GM23338 (cell line): ENCODE measurements at regions not wholly inside any gene's neighbourhood (a gene's known extent, or its start where the extent isn't known, plus 50 kb on each side); places are given as distances from the start of the nearest gene placed in this dataset.

ENCODE experiments used
- ATAC-seq: fragments of 200-7000 bp; cut with Tn5 transposase; 3 replicates; pipeline ENCODE4 v1.9.1; 2020
- DNase-seq: peaks from one replicate; pipeline ENCODE4 v3.0.0-alpha.2; 2015; ENCODE audit warnings: low spot score
- H2AFZ ChIP-seq: fragments of 200-600 bp; sonication (generic); 2 replicates; pipeline ENCODE4 v1.8.0; 2016; ENCODE audit warnings: antibody characterized with exemption, mild to moderate bottlenecking, moderate library complexity
- H3F3A ChIP-seq: fragments of 200-600 bp; sonication (generic); replicated peaks from 2 replicates; pipeline ENCODE4 v1.8.0; 2017; ENCODE audit warnings: antibody characterized with exemption, mixed run types, low read depth
- H3K27ac ChIP-seq: fragments of 200-600 bp; sonication (generic); 2 replicates; pipeline ENCODE4 v1.6.1; 2016; ENCODE audit warnings: low read depth
- H3K27me3 ChIP-seq: fragments of 200-600 bp; sonication (generic); 2 replicates; pipeline ENCODE4 v1.8.0; 2016; ENCODE audit warnings: mild to moderate bottlenecking, mixed run types, moderate library complexity; ENCODE audit not compliant: insufficient read depth
- H3K36me3 ChIP-seq: fragments of 200-600 bp; sonication (generic); 2 replicates; pipeline ENCODE4 v1.8.0; 2016; ENCODE audit warnings: mild to moderate bottlenecking; ENCODE audit not compliant: insufficient read depth
- H3K4me1 ChIP-seq: fragments of 200-600 bp; sonication (generic); 2 replicates; pipeline ENCODE4 v1.8.0; 2016; ENCODE audit warnings: mild to moderate bottlenecking, moderate library complexity; ENCODE audit not compliant: insufficient read depth
- H3K4me2 ChIP-seq: fragments of 200-600 bp; sonication (generic); 2 replicates; pipeline ENCODE4 v1.7.1; 2017; ENCODE audit warnings: mixed run types
- H3K4me3 ChIP-seq: fragments of 200-600 bp; sonication (generic); 2 replicates; pipeline ENCODE4 v1.6.1; 2016; ENCODE audit warnings: mixed run types
- H3K79me2 ChIP-seq: fragments of 200-600 bp; sonication (generic); replicated peaks from 2 replicates; pipeline ENCODE4 v1.8.0; 2017; ENCODE audit warnings: mild to moderate bottlenecking; ENCODE audit not compliant: insufficient read depth
- H3K9me2 ChIP-seq: fragments of 200-600 bp; sonication (generic); 2 replicates; pipeline ENCODE4 v1.8.0; 2017; ENCODE audit not compliant: insufficient read depth
- H4K20me1 ChIP-seq: fragments of 200-600 bp; sonication (generic); replicated peaks from 2 replicates; pipeline ENCODE4 v1.8.0; 2017; ENCODE audit warnings: mild to moderate bottlenecking; ENCODE audit not compliant: insufficient read depth
- H3K27ac Mint-ChIP-seq: 2 replicates; pipeline ENCODE4 v1.8.0; 2020; ENCODE audit warnings: inconsistent platforms, mild to moderate bottlenecking, moderate library complexity, mixed read lengths
- H3K27me3 Mint-ChIP-seq: 3 replicates; pipeline ENCODE4 v1.8.0; 2022; ENCODE audit warnings: low read depth, mild to moderate bottlenecking, moderate library complexity, mixed read lengths, inconsistent platforms; ENCODE audit not compliant: insufficient read depth, poor library complexity
- H3K36me3 Mint-ChIP-seq: 3 replicates; pipeline ENCODE4 v1.8.0; 2021; ENCODE audit warnings: low read depth, mild to moderate bottlenecking, inconsistent platforms, moderate library complexity, mixed read lengths
- H3K4me1 Mint-ChIP-seq: 3 replicates; pipeline ENCODE4 v1.8.0; 2020; ENCODE audit warnings: mild to moderate bottlenecking, inconsistent platforms, mixed read lengths
- H3K4me3 Mint-ChIP-seq: 3 replicates; pipeline ENCODE4 v1.8.0; 2021; ENCODE audit warnings: moderate library complexity, mild to moderate bottlenecking, inconsistent platforms, mixed read lengths
- H3K9me3 Mint-ChIP-seq: 3 replicates; pipeline ENCODE4 v1.8.0; 2020; ENCODE audit warnings: moderate library complexity, mild to moderate bottlenecking, inconsistent platforms, mixed read lengths
- CREB1 ChIP-seq: fragments of 250-450 bp; sonication (Bioruptor Pico); IDR thresholded peaks from 2 replicates; pipeline ENCODE4 v1.5.0; 2020; ENCODE audit warnings: low read depth, mild to moderate bottlenecking, moderate library complexity
- CTCF ChIP-seq, 2 experiments: fragments of 200-600 bp in 1 of 2; sonication (generic) in 1 of 2; conservative IDR thresholded peaks; 2 replicates each; pipeline versions ENCODE4 v1.5.1 to v1.6.1; 2016 to 2017; ENCODE audit warnings: antibody characterized with exemption in 2 of 2, low read depth in 2 of 2, mild to moderate bottlenecking in 2 of 2, moderate library complexity in 1 of 2
- ETS1 ChIP-seq: IDR thresholded peaks from 2 replicates; pipeline ENCODE4 v1.6.1; 2016; ENCODE audit warnings: antibody characterized with exemption
- EZH2 ChIP-seq: fragments of 200-600 bp; sonication (generic); IDR thresholded peaks from one replicate; pipeline ENCODE4 v1.8.0; 2017; ENCODE audit warnings: antibody characterized with exemption, mild to moderate bottlenecking, low read depth; ENCODE audit not compliant: unreplicated experiment
- EZH2phosphoT487 ChIP-seq: fragments of 200-600 bp; sonication (generic); IDR thresholded peaks from one replicate; pipeline ENCODE4 v1.8.1; 2018; ENCODE audit warnings: antibody characterized with exemption; ENCODE audit not compliant: unreplicated experiment
- JUNB ChIP-seq: IDR thresholded peaks from one replicate; pipeline ENCODE4 v1.6.1; 2016; ENCODE audit warnings: antibody characterized with exemption; ENCODE audit not compliant: unreplicated experiment
- NANOG ChIP-seq: IDR thresholded peaks from 2 replicates; pipeline ENCODE4 v1.6.1; 2016; ENCODE audit warnings: antibody characterized with exemption, borderline replicate concordance
- POLR2AphosphoS5 ChIP-seq: IDR thresholded peaks from 2 replicates; pipeline ENCODE4 v1.6.1; 2016; ENCODE audit warnings: antibody characterized with exemption, low read depth
- REST ChIP-seq: IDR thresholded peaks from one replicate; pipeline ENCODE4 v1.6.1; 2018; ENCODE audit warnings: antibody characterized with exemption; ENCODE audit not compliant: unreplicated experiment
- STAT1 ChIP-seq: IDR thresholded peaks from one replicate; pipeline ENCODE4 v1.6.1; 2016; ENCODE audit warnings: antibody characterized with exemption; ENCODE audit not compliant: unreplicated experiment
- ZNF114 ChIP-seq: fragments of 250-450 bp; sonication (Bioruptor Pico); IDR thresholded peaks from 2 replicates; pipeline ENCODE4 v1.5.0; 2020; ENCODE audit warnings: mild to moderate bottlenecking, moderate library complexity
- ZNF331 ChIP-seq: fragments of 250-450 bp; sonication (Bioruptor Pico); IDR thresholded peaks from 2 replicates; pipeline ENCODE4 v1.5.0; 2020; ENCODE audit warnings: low read depth, mild to moderate bottlenecking, moderate library complexity
- ZNF462 ChIP-seq: fragments of 250-450 bp; sonication (Bioruptor Pico); IDR thresholded peaks from 2 replicates; pipeline ENCODE4 v1.5.0; 2020; ENCODE audit warnings: mild to moderate bottlenecking, moderate library complexity

GRCh38 chr7:3107228-3107763 is 63.6 kb upstream of the CARD11 start:
- no peaks in the 10 kb centered on the region for H3F3A ChIP-seq
- H3K9me2 ChIP-seq: no peaks in the 10 kb centered on the region
- H3K27ac Mint-ChIP-seq: no peak overlapping the region
- H3K4me1 ChIP-seq: no peaks in the 10 kb centered on the region
- H3K36me3 ChIP-seq: no peaks in the 10 kb centered on the region
- H3K27me3 Mint-ChIP-seq: peaks cover 5% of the 10 kb centered on the region
- peaks cover 3% of the 10 kb centered on the region for H3K9me3 Mint-ChIP-seq
- no peaks in the 10 kb centered on the region for H4K20me1 ChIP-seq
- H3K4me1 Mint-ChIP-seq: 0 out of 3 replicates have a peak, but pooled peaks cover 3% of the 10 kb centered on the region
- ATAC-seq (no peak), DNase-seq (no peak)
- peak overlapping the region; percentile 43; the same call in 1 of the 2 replicates for H2AFZ ChIP-seq
- no peaks in the 10 kb centered on the region for H3K79me2 ChIP-seq
- H3K4me3 Mint-ChIP-seq: no peak overlapping the region
- no peak overlapping the region for H3K4me3 ChIP-seq
- H3K27me3 ChIP-seq: no peaks in the 10 kb centered on the region
- no peak overlapping the region for H3K27ac ChIP-seq
- no peak overlapping the region for H3K4me2 ChIP-seq
- H3K36me3 Mint-ChIP-seq: no peaks in the 10 kb centered on the region
- TF ChIP-seq ETS1 (no peak), EZH2 (no peak), ZNF331 (CRISPR knock-in tag) (no peak), ZNF114 (CRISPR knock-in tag) (no peak), EZH2phosphoT487 (no peak), ZNF462 (no peak), NANOG (no peak), CREB1 (CRISPR knock-in tag) (no peak), JUNB (no peak), REST (no peak), STAT1 (no peak), POLR2AphosphoS5 (no peak), CTCF (conservative IDR thresholded peaks at IDR 0.05; ENCODE audit: low read depth in 2 of 2) (no peak)
